ENCODE measurements at regions not wholly inside any gene's neighbourhood (a gene's known extent, or its start where the extent isn't known, plus 50 kb on each side); places are given as distances from the start of the nearest gene placed in this dataset.
"Not testable (repeated sequence)": the region's sequence is repeated elsewhere in the genome, so short reads cannot be mapped to it uniquely, and the experiment has no call there.

DNA sequence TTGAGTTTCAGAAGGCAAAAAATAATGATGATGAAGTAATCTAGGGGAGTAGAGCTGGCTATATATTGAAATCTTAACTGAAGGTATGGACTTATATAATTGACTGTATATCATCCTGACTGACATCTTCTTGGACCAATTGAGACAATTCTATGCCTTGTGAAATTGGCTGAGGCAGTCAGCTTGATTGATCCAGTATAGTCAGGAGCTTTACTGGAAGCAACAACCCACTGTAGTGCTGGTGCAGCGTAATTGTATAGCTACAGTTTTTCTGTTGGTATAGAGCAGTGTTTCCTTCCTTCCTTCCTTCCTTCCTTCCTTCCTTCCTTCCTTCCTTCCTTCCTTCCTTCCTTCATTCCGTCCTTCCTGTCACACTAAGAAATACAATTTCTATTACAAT lies 268.0 kb downstream of the NUF2 start:
- Histone ChIP-seq H3K9me3 (no peaks in the 10 kb centered on the region), H3K36me3 (no peaks in the 10 kb centered on the region), H3K4me3 (no peak overlapping the region), H3K4me1 (no peaks in the 10 kb centered on the region), H3K27ac (no peak overlapping the region), H3K27me3 (no peaks in the 10 kb centered on the region)
- no peak for DNase-seq (ENCODE audit: low spot score in 2 of 2)
- intact Hi-C loops (cut with DNase I; ENCODE audit: low total_unique reads): no loop called here
- TF ChIP-seq, protein P1, sequence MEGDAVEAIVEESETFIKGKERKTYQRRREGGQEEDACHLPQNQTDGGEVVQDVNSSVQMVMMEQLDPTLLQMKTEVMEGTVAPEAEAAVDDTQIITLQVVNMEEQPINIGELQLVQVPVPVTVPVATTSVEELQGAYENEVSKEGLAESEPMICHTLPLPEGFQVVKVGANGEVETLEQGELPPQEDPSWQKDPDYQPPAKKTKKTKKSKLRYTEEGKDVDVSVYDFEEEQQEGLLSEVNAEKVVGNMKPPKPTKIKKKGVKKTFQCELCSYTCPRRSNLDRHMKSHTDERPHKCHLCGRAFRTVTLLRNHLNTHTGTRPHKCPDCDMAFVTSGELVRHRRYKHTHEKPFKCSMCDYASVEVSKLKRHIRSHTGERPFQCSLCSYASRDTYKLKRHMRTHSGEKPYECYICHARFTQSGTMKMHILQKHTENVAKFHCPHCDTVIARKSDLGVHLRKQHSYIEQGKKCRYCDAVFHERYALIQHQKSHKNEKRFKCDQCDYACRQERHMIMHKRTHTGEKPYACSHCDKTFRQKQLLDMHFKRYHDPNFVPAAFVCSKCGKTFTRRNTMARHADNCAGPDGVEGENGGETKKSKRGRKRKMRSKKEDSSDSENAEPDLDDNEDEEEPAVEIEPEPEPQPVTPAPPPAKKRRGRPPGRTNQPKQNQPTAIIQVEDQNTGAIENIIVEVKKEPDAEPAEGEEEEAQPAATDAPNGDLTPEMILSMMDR (IDR thresholded peaks at IDR 0.05): no peak
- no peak for TF ChIP-seq POLR2A (IDR thresholded peaks at IDR 0.05)
- TF ChIP-seq POLR2AphosphoS5 (IDR thresholded peaks at IDR 0.05): no peak

DNA sequence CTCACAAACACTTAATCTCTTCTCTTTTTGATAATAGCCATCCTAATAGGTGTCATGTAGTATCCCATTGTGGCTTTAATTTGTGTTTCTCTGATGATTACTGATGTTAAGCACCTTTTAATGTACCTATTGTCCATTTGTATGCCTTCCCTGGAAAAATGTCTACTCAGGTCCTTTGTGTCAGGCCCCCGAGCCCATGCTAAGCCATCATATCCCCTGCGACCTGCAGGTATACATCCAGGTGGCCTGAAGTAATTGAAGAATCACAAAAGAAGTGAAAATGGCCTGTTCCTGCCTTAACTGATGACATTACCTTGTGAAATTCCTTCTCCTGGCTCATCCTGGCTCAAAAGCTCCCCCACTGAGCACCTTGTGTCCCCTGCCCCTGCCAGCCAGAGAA lies 269.4 kb downstream of the NUF2 start:
- H3K27me3 ChIP-seq; DNase-seq (ENCODE audit: low spot score in 2 of 2); H3K4me1 ChIP-seq; H3K4me3 ChIP-seq; H3K36me3 ChIP-seq; H3K9me3 ChIP-seq; H3K27ac ChIP-seq; intact Hi-C loops (cut with DNase I; ENCODE audit: low total_unique reads): not testable (repeated sequence)

- intact Hi-C loops (cut with DNase I; ENCODE audit: low total_unique reads); DNase-seq (ENCODE audit: low spot score in 2 of 2); H3K4me3 ChIP-seq; H3K27me3 ChIP-seq; H3K27ac ChIP-seq; H3K4me1 ChIP-seq; H3K9me3 ChIP-seq; H3K36me3 ChIP-seq: not testable (repeated sequence)
These were observed 270.9 kb downstream of the NUF2 start for GRCh38 chr1:163592623-163593022.

DNA sequence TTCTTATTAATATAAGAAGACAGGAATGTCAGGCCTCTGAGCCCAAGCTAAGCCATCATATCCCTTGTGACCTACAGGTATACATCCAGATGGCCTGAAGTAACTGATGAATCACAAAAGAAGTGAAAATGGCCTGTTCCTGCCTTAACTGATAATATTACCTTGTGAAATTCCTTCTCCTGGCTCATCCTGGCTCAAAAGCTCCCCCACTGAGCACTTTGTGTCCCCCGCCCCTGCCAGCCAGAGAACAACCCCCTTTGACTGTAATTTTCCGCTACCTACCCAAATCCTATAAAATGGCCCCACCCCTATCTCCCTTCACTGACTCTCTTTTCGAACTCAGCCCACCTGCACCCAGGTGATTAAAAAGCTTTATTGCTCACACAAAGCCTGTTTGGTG lies 274.4 kb downstream of the NUF2 start:
- H3K27ac ChIP-seq; H3K36me3 ChIP-seq; H3K4me3 ChIP-seq; DNase-seq (ENCODE audit: low spot score in 2 of 2); H3K4me1 ChIP-seq; H3K9me3 ChIP-seq; intact Hi-C loops (cut with DNase I; ENCODE audit: low total_unique reads); H3K27me3 ChIP-seq: not testable (repeated sequence)

DNA sequence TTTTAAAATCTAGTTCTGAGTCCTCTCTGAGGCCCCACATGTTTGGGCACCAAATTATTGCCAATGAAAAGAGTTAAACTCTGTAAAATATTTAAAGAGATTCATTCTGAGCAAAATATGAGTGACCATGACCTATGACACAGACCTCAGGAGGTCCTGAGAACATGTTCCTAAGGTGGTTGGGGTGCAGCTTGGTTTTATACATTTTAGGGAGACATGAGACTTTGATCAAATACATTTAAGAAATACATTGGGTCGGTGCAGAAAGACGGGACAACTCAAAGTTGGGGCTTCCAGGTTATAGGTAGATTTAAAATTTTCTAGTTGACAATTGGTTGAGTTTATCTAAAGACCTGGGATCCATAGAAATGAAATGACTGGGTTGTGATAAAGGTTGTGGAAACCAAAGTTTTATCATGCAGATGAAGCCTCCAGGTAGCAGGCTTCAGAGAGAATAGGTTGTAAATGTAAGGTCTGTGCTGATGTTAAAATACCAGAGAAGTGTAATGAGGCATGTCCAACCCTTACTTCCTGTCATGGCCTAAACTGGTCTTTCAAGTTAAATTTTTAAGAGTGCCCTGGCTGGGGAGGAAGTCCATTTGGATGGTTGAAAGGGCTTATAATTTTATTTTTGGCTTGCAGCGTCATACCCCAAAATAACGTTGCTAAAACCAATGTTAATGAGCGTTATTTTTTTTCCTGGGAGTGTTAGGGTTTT lies 274.9 kb downstream of the NUF2 start:
- TF ChIP-seq, protein P1 (IDR thresholded peaks at IDR 0.05): no peak
- TF ChIP-seq POLR2A (IDR thresholded peaks at IDR 0.05) (no peak), POLR2AphosphoS5 (IDR thresholded peaks at IDR 0.05) (no peak)
- intact Hi-C loops (cut with DNase I; ENCODE audit: low total_unique reads): no loop called here
- Histone ChIP-seq H3K4me1 (no peaks in the 10 kb centered on the region), H3K4me3 (no peak overlapping the region), H3K27me3 (no peaks in the 10 kb centered on the region), H3K27ac (no peak overlapping the region), H3K36me3 (no peaks in the 10 kb centered on the region), H3K9me3 (no peaks in the 10 kb centered on the region)
- no peak for DNase-seq (ENCODE audit: low spot score in 2 of 2)

DNA sequence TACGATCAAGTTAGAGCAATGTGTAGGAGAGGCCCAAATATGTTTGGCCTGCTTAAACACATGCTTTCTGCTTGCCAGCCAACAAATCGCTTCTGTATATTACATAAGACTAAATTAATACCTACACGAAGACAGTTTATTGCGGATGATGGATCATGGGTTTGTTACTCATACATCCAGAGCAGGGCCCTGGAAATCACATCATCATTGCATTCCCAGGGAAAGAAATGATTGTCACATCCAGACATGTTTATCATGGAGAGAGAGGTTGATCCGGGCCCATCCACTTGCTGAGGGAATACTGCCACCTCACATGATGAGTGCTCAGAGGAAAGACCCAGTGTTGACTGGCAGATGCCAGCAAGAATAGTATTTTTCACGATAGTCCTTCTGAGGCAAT lies 282.6 kb downstream of the NUF2 start:
- Histone ChIP-seq H3K4me3 (no peak overlapping the region), H3K4me1 (no peaks in the 10 kb centered on the region), H3K27ac (no peak overlapping the region), H3K9me3 (no peaks in the 10 kb centered on the region), H3K27me3 (no peaks in the 10 kb centered on the region), H3K36me3 (no peaks in the 10 kb centered on the region)
- intact Hi-C loops (cut with DNase I; ENCODE audit: low total_unique reads): no loop called here
- no peak for TF ChIP-seq POLR2AphosphoS5 (IDR thresholded peaks at IDR 0.05)
- TF ChIP-seq POLR2A (IDR thresholded peaks at IDR 0.05): no peak
- TF ChIP-seq, protein P1 (IDR thresholded peaks at IDR 0.05): no peak
- no peak for DNase-seq (ENCODE audit: low spot score in 2 of 2)

DNA sequence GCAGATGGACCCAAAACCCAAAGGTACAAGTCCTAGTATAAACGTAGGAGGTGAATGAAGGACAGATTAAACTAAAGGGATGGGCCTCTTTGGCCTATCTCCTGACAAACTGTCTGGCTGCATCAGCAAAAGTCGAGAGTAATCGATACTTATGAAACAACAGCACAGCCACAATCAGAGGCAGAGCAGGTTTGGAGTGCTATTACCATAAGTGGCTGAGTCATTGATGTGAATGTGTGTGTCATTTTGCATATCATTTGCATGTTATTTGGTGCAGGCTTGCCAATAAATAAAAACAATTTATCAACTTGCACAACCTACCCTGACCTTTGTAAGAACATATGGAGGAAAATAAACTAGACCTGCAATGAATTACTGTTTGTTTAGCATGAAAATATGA lies 283.1 kb downstream of the NUF2 start:
- Histone ChIP-seq H3K27me3 (no peaks in the 10 kb centered on the region), H3K9me3 (no peaks in the 10 kb centered on the region), H3K36me3 (no peaks in the 10 kb centered on the region), H3K27ac (no peak overlapping the region), H3K4me1 (no peaks in the 10 kb centered on the region), H3K4me3 (no peak overlapping the region)
- intact Hi-C loops (cut with DNase I; ENCODE audit: low total_unique reads): no loop called here
- no peak for TF ChIP-seq POLR2AphosphoS5 (IDR thresholded peaks at IDR 0.05)
- TF ChIP-seq POLR2A (IDR thresholded peaks at IDR 0.05): no peak
- TF ChIP-seq, protein P1 (IDR thresholded peaks at IDR 0.05): no peak
- DNase-seq (ENCODE audit: low spot score in 2 of 2): no peak
